MG63 (cell line): ENCODE measurements at regions not wholly inside any gene's neighbourhood (a gene's known extent, or its start where the extent isn't known, plus 50 kb on each side); places are given as distances from the start of the nearest gene placed in this dataset.
"Not testable (repeated sequence)": the region's sequence is repeated elsewhere in the genome, so short reads cannot be mapped to it uniquely, and the experiment has no call there.

Source experiments
- DNase-seq: peaks from one replicate; pipeline ENCODE4 v3.0.0-alpha.2; 2020
- H3K27me3 ChIP-seq: fragments of 250-450 bp; sonication (Bioruptor Pico); 2 replicates; pipeline ENCODE4 v1.5.1; 2020; ENCODE audit warnings: mild to moderate bottlenecking, moderate library complexity
- H3K36me3 ChIP-seq: fragments of 250-450 bp; sonication (Bioruptor Pico); 2 replicates; pipeline ENCODE4 v1.5.1; 2020; ENCODE audit warnings: mild to moderate bottlenecking, moderate library complexity
- H3K4me3 ChIP-seq: fragments of 250-450 bp; sonication (Bioruptor Pico); 2 replicates; pipeline ENCODE4 v1.5.1; 2020; ENCODE audit warnings: mild to moderate bottlenecking, moderate library complexity
- H3K9me3 ChIP-seq: fragments of 250-450 bp; sonication (Bioruptor Pico); 2 replicates; pipeline ENCODE4 v1.5.1; 2020; ENCODE audit warnings: mild to moderate bottlenecking, moderate library complexity

DNA sequence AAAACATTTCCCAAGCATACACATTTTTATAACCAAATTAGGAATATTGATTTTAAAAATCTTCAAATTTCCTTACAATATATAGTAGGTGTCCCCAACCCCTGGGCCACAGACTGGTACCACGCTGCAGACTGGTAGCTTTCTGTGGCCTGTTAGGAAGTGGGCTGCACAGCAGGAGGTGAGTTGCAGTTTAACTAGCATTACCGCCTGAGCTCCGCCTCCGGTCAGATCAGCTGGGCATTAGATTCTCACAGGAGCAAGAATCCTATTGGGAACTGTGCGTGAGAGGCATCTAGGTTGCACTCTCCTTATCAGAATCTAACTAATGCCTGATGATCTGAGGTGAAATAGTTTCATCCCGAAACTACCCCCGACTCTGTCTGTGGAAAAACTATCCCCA, 62.1 kb downstream of the ZWINT start:
- H3K27me3 ChIP-seq: no peaks in the 10 kb centered on the region
- no peaks in the 10 kb centered on the region for H3K36me3 ChIP-seq
- no peak overlapping the region for H3K4me3 ChIP-seq
- DNase-seq: no peak
- H3K9me3 ChIP-seq: no peaks in the 10 kb centered on the region

DNA sequence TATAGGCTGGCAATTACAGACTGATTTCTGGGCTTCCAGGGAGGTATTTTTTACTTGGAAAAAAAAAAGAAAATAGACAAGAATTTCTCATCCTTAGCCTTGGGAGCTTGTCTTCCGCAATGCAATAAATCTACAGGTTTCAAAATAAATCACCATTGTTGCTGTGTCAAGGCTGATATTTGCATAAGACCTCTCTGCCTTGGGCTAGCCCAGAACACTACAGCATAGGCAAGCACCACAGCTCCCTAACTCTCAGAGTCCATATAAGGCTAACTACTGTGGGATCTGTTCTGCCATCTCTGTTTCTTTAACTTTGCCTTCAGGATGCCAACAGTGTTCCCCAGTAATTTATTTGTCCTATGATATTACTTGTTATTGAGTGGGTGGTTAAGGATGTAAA, 64.4 kb downstream of the ZWINT start:
- Histone ChIP-seq H3K36me3 (no peaks in the 10 kb centered on the region), H3K4me3 (no peak overlapping the region), H3K27me3 (no peaks in the 10 kb centered on the region), H3K9me3 (no peaks in the 10 kb centered on the region)
- DNase-seq: no peak

DNA sequence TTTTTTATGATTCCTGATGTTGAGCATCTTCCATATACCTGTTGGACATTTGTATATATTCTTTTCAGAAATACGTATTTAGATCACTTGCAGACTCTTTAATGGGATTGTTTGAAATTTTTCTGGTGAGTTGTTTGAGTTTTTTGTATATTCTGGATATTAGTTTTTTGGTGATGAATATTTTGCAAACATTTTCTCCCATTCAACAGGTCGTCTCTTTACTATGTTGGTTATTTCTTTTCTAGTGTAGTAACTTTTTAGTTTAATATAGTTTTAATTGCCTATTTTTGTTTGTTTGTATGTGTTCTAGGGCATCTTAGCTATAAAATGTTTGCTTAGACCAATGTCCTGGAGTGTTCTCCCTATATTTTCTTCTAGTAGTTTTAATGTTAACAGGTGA, 72.7 kb downstream of the ZWINT start:
- Histone ChIP-seq H3K27me3 (no peaks in the 10 kb centered on the region), H3K4me3 (no peak overlapping the region), H3K36me3 (no peaks in the 10 kb centered on the region), H3K9me3 (no peaks in the 10 kb centered on the region)
- DNase-seq: no peak

DNA sequence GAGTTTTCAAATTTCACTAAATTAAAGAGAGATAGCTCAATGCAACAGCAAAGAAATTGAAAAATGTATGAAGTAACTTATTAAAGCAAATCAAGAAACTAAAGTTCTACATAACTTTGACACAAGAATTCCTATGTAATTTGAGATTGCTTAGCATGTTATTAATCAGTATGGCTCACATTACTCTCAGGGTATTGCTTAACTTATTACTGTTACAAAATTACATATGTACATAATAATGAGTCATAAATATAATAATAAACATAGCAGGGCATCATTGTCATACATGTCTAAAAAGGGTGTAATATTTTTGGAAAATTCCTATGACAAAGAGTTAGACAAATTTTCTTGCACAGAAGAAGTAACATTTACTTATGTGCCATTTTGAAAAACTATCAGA, 75.0 kb downstream of the ZWINT start:
- H3K4me3 ChIP-seq: no peak overlapping the region
- no peaks in the 10 kb centered on the region for H3K36me3 ChIP-seq
- no peaks in the 10 kb centered on the region; the same call in 1 of the 2 replicates for H3K27me3 ChIP-seq
- H3K9me3 ChIP-seq: no peaks in the 10 kb centered on the region
- DNase-seq: no peak

- DNase-seq: no peak
- Histone ChIP-seq H3K27me3 (no peaks in the 10 kb centered on the region; the same call in 1 of the 2 replicates), H3K4me3 (no peak overlapping the region), H3K9me3 (no peaks in the 10 kb centered on the region), H3K36me3 (no peaks in the 10 kb centered on the region)
These were observed 81.8 kb downstream of the ZWINT start for GRCh38 chr10:56279270-56279669.

DNA sequence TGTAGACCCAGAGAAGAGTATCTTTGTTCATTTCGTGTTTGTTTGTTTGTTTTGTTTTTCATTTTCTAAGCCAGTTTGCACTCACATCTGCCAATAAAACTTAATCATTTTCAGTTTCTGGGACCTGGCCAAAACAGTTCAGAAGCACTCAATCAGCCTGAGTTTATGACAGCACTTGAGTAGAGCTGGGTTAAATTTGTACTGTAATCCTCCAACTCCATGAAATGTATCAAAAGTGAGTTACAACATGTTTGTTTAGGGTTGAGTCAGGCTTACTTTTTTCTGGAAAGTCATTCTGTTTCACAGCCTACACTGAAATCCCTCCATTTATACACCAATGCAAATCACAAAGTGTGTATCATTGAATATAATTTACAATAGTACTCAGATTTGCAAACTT, 91.9 kb downstream of the ZWINT start:
- H3K9me3 ChIP-seq: no peaks in the 10 kb centered on the region
- H3K27me3 ChIP-seq: no peaks in the 10 kb centered on the region
- no peaks in the 10 kb centered on the region for H3K36me3 ChIP-seq
- DNase-seq: no peak
- no peak overlapping the region for H3K4me3 ChIP-seq

DNA sequence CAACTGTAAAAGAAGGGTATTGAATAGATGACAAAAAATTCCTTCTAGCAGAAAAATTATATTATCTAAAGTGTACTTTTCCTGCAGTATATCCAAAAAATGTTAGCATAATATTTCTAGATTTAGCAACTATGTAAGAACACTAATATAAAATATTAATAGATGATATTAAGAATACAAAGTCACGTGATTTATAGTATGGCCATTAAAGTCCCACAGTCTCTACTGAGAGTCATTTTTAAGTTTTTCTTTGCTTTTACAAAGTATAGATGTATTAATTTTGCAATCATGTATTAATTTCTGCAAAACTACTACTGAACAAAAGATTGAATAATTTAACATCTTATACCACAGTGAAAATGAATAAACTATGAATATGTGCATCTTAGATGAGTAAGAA, 94.9 kb downstream of the ZWINT start:
- DNase-seq: no peak
- no peaks in the 10 kb centered on the region for H3K9me3 ChIP-seq
- no peaks in the 10 kb centered on the region for H3K36me3 ChIP-seq
- H3K4me3 ChIP-seq: no peak overlapping the region
- no peaks in the 10 kb centered on the region for H3K27me3 ChIP-seq

DNA sequence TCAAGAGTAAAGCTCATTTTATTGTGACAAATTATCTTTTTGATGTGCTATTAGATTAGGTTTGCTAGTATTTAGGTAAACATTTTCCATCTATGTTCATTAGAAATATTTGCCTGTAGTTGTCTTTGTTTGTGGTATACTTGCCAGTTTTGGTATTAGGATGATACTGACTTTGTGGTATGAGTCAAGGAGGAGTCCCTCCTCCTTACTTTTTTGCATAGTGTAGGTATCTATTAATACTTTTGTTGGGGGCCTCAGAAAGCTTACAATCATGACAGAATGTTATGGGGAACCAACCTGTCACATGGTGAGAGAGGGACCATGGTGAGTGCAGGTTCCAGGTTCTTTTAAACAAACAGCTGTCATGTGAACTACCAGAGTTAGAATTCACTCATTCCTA, 102.1 kb downstream of the ZWINT start:
- H3K27me3 ChIP-seq: no peaks in the 10 kb centered on the region
- no peaks in the 10 kb centered on the region for H3K9me3 ChIP-seq
- H3K36me3 ChIP-seq: no peaks in the 10 kb centered on the region
- no peak overlapping the region for H3K4me3 ChIP-seq
- DNase-seq: no peak

- no peak overlapping the region for H3K4me3 ChIP-seq
- H3K9me3 ChIP-seq: no peaks in the 10 kb centered on the region
- no peaks in the 10 kb centered on the region for H3K27me3 ChIP-seq
- DNase-seq: no peak
- H3K36me3 ChIP-seq: no peaks in the 10 kb centered on the region
These were observed 102.7 kb downstream of the ZWINT start for GRCh38 chr10:56258378-56258777.

- no peaks in the 10 kb centered on the region for H3K9me3 ChIP-seq
- no peaks in the 10 kb centered on the region for H3K36me3 ChIP-seq
- H3K27me3 ChIP-seq: no peaks in the 10 kb centered on the region
- no peak overlapping the region for H3K4me3 ChIP-seq
- DNase-seq: no peak
These were observed 105.8 kb downstream of the ZWINT start for GRCh38 chr10:56255298-56255697.

DNA sequence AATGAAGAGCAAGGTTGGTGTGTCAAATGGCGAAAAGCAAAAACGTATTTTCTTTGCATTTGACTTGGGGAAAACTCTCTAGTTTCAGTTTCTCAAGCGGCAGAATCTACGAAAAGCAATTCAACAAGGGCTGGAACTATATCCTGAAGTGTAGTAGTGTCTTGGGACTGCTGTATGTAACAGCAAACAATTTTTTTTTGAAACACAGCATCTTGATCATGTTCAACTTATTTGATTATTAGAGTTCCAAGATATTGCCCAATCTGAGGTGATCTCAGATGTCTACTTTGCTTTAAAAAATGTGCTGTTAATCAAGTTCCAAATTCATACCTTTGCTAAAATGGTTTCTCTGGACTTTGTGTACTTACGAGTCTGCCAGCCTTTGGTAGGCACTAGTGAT, 120.6 kb downstream of the ZWINT start:
- Histone ChIP-seq H3K36me3 (no peaks in the 10 kb centered on the region), H3K9me3 (no peaks in the 10 kb centered on the region), H3K27me3 (no peaks in the 10 kb centered on the region), H3K4me3 (peak overlapping the region; percentile 25)
- DNase-seq: no peak

GRCh38 chr10:56231436-56231835, 129.6 kb downstream of the ZWINT start:
- no peak for DNase-seq
- Histone ChIP-seq H3K36me3 (no peaks in the 10 kb centered on the region), H3K9me3 (no peaks in the 10 kb centered on the region), H3K4me3 (no peak overlapping the region), H3K27me3 (peaks cover 2% of the 10 kb centered on the region; the same call in 1 of the 2 replicates)

DNA sequence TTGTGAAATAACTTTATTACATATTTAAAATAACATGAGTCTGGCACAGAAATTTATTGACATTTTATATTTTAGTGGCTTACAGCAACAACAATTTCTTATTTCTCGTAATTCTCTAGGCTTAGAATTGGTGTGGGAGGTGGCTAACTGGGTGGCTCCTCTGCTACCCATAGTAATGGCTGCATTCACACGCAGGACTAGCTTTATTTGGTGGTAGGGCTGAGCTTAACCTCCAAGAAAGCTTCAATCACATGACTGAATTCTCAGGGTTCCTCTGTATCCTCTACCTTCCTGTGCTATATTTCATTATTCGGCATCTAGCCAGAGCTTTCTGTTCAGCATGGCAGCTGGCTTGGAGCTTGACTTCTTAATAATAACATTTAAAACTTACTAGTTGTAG, 138.8 kb downstream of the ZWINT start:
- no peak for DNase-seq
- no peak overlapping the region for H3K4me3 ChIP-seq
- no peaks in the 10 kb centered on the region for H3K9me3 ChIP-seq
- H3K27me3 ChIP-seq: no peaks in the 10 kb centered on the region
- H3K36me3 ChIP-seq: no peaks in the 10 kb centered on the region

- Histone ChIP-seq H3K9me3 (no peaks in the 10 kb centered on the region), H3K36me3 (no peaks in the 10 kb centered on the region), H3K27me3 (no peaks in the 10 kb centered on the region), H3K4me3 (no peak overlapping the region)
- DNase-seq: no peak
These were observed 148.1 kb downstream of the ZWINT start for GRCh38 chr10:56212951-56213350.

DNA sequence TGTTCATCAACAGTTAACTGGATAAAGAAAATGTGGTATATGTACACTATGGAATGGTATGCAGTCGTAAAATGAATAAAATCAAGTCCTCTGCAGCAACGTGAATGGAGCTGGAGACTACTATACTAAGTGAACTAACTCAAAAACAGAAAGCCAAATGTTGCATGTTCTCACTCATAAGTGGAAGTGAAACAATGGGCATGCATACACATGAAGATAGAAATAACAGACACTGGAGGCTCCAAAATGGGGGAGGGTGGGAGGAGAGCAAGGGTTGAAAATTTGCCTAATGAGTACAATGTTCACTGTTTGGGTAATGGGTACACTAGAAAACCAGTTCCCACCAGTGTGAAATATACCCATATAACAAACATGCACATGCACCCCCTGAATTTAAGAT, 179.5 kb downstream of the ZWINT start:
- DNase-seq: no peak
- H3K4me3 ChIP-seq: no peak overlapping the region
- H3K36me3 ChIP-seq: no peaks in the 10 kb centered on the region
- H3K9me3 ChIP-seq: no peaks in the 10 kb centered on the region
- no peaks in the 10 kb centered on the region for H3K27me3 ChIP-seq

- H3K36me3 ChIP-seq: no peaks in the 10 kb centered on the region
- no peaks in the 10 kb centered on the region for H3K27me3 ChIP-seq
- no peak overlapping the region for H3K4me3 ChIP-seq
- DNase-seq: no peak
- no peaks in the 10 kb centered on the region for H3K9me3 ChIP-seq
These were observed 182.8 kb downstream of the ZWINT start for GRCh38 chr10:56178210-56178609.

GRCh38 chr10:56155091-56155513, 206.0 kb downstream of the ZWINT start:
- not testable (repeated sequence) for H3K9me3 ChIP-seq, DNase-seq, H3K36me3 ChIP-seq, H3K27me3 ChIP-seq, H3K4me3 ChIP-seq

GRCh38 chr10:56146806-56147205, 214.3 kb downstream of the ZWINT start:
- no peaks in the 10 kb centered on the region for H3K36me3 ChIP-seq

DNA sequence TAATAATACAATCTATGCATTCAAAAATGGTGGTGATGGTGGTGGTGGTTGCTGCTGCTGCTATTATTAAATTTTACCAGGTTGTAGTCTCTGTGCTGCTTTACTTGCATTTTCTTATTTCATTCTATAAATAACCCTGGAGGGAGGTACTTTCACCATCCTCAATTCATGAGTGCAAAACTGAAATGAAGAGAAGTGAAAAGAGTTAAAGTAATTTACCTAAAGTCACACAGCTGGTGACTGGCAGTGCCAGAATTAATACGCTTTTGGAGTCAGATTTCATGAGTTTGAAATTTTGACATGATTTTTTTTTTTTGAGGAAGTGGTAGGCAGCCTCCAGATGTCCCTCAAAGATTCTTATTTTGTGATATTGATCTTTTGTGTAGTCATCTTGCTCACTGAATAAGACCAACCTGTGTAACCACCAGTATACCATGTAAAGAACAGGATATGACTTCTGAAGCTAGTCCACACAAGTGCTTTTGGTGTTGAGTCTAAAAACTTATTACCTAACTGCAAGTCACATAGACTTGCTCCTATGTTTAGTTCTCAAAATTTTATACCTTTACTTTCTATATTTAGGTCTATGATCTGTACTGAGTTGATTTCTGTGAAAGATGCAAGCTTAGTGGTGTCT, 218.8 kb downstream of the ZWINT start:
- H3K9me3 ChIP-seq: no peaks in the 10 kb centered on the region
- H3K27me3 ChIP-seq: no peaks in the 10 kb centered on the region
- no peaks in the 10 kb centered on the region for H3K36me3 ChIP-seq
- H3K4me3 ChIP-seq: no peak overlapping the region
- no peak for DNase-seq

More at GRCh38 chr10:56146806-56147205, 214.3 kb downstream of the ZWINT start:
- Histone ChIP-seq H3K9me3 (no peaks in the 10 kb centered on the region), H3K4me3 (no peak overlapping the region), H3K27me3 (no peaks in the 10 kb centered on the region)
- DNase-seq: no peak
